SK-N-SH (cell line): ENCODE measurements at regions not wholly inside any gene's neighbourhood (a gene's known extent, or its start where the extent isn't known, plus 50 kb on each side); places are given as distances from the start of the nearest gene placed in this dataset.

ENCODE experiments used
- CTCF ChIA-PET: fragments of 300-600, 350-600 bp; formaldehyde crosslinking; extraction: SDS; loops from one replicate; lab custom pipeline; 2021; lab: Yijun Ruan, JAX
- POLR2A ChIA-PET: fragments of 350-600 bp; sonication (Branson Sonifier 250); formaldehyde crosslinking; extraction: SDS; loops from one replicate; lab custom pipeline; 2020; ENCODE audit warnings: antibody characterized with exemption, inconsistent platforms; lab: Yijun Ruan, JAX
- DNase-seq: peaks from one replicate; pipeline ENCODE4 v3.0.0; 2012
- H2AFZ ChIP-seq: fragments of 200-600 bp; sonication (generic); 2 replicates; pipeline ENCODE4 v1.8.1; 2016; ENCODE audit warnings: antibody characterized with exemption, mild to moderate bottlenecking, low read depth
- H3F3A ChIP-seq: fragments of 200-600 bp; sonication (generic); replicated peaks from 2 replicates; pipeline ENCODE3; 2016; ENCODE audit warnings: antibody characterized with exemption, mild to moderate bottlenecking; ENCODE audit not compliant: insufficient read depth
- H3K27ac ChIP-seq, 2 experiments: fragments of 200-500 bp in 1 of 2; fragments of 200-600 bp in 1 of 2; sonication (Bioruptor generic) in 1 of 2; sonication (generic), shearing (Covaris generic) in 1 of 2; 2 replicates each; pipeline versions ENCODE4 v1.5.1 to v1.6.1; 2014 to 2016; ENCODE audit warnings: low read depth in 2 of 2, inconsistent platforms in 1 of 2, low read length in 1 of 2, mild to moderate bottlenecking in 1 of 2, mixed read lengths in 1 of 2
- H3K27me3 ChIP-seq: fragments of 200-600 bp; sonication (generic), shearing (Covaris generic); 2 replicates; pipeline ENCODE4 v1.6.1; 2016; ENCODE audit warnings: mixed run types; ENCODE audit not compliant: insufficient read depth
- H3K36me3 ChIP-seq, 2 experiments: fragments of 200-500 bp in 1 of 2; fragments of 200-600 bp in 1 of 2; sonication (Bioruptor generic) in 1 of 2; sonication (generic) in 1 of 2; replicated peaks in 1 of 2; 2 replicates each; pipeline versions ENCODE3 to v1.5.1; 2014 to 2016; ENCODE audit warnings: low read length in 1 of 2, mild to moderate bottlenecking in 1 of 2; ENCODE audit not compliant: insufficient read depth in 2 of 2, control insufficient read depth in 1 of 2
- H3K4me1 ChIP-seq, 2 experiments: fragments of 200-500 bp in 1 of 2; fragments of 200-600 bp in 1 of 2; sonication (Bioruptor generic) in 1 of 2; sonication (generic), shearing (Covaris generic) in 1 of 2; 2 replicates each; pipeline versions ENCODE4 v1.5.1 to v1.6.1; 2014 to 2016; ENCODE audit warnings: low read depth in 1 of 2, low read length in 1 of 2, mixed run types in 1 of 2; ENCODE audit not compliant: insufficient read depth in 2 of 2, control insufficient read depth in 1 of 2
- H3K4me2 ChIP-seq: fragments of 200-600 bp; sonication (generic), shearing (Covaris generic); 2 replicates; pipeline ENCODE4 v1.6.1; 2017; ENCODE audit warnings: mixed run types
- H3K4me3 ChIP-seq, 2 experiments: fragments of 200-500 bp in 1 of 2; fragments of 200-600 bp in 1 of 2; sonication (Bioruptor generic) in 1 of 2; sonication (generic), shearing (Covaris generic) in 1 of 2; 2 replicates each; pipeline versions ENCODE4 v1.5.1 to v1.8.1; 2014 to 2016; ENCODE audit warnings: low read depth in 2 of 2, inconsistent platforms in 1 of 2, low read length in 1 of 2, mild to moderate bottlenecking in 1 of 2, mixed read lengths in 1 of 2, moderate library complexity in 1 of 2
- H3K79me2 ChIP-seq: fragments of 200-600 bp; sonication (generic); 2 replicates; pipeline ENCODE4 v1.8.1; 2017; ENCODE audit warnings: mild to moderate bottlenecking; ENCODE audit not compliant: insufficient read depth
- H3K9ac ChIP-seq: fragments of 200-600 bp; sonication (generic); 2 replicates; pipeline ENCODE4 v1.6.1; 2017; ENCODE audit warnings: mixed run types
- H3K9me2 ChIP-seq: fragments of 200-600 bp; sonication (generic); 2 replicates; pipeline ENCODE4 v1.6.1; 2017; ENCODE audit warnings: mixed run types
- H3K9me3 ChIP-seq: fragments of 200-600 bp; sonication (generic); 2 replicates; pipeline ENCODE4 v1.6.1; 2017; ENCODE audit warnings: mixed run types, mild to moderate bottlenecking, moderate library complexity
- H4K20me1 ChIP-seq: fragments of 200-600 bp; sonication (generic); 2 replicates; pipeline ENCODE4 v1.6.1; 2017; ENCODE audit warnings: mild to moderate bottlenecking, mixed run types; ENCODE audit not compliant: insufficient read depth
- ELF1 ChIP-seq: IDR thresholded peaks from 2 replicates; pipeline ENCODE4 v1.4.0; 2012
- FOSL2 ChIP-seq: IDR thresholded peaks from 2 replicates; pipeline ENCODE4 v1.4.0; 2012; ENCODE audit warnings: low read depth, mild to moderate bottlenecking, moderate library complexity, borderline replicate concordance
- JUND ChIP-seq: IDR thresholded peaks from 2 replicates; pipeline ENCODE4 v1.4.0; 2012
- MAX ChIP-seq: IDR thresholded peaks from 2 replicates; pipeline ENCODE4 v1.4.0; 2012; ENCODE audit warnings: low read depth
- MEF2A ChIP-seq: IDR thresholded peaks from 2 replicates; pipeline ENCODE4 v1.4.0; 2012; ENCODE audit warnings: low read depth, borderline replicate concordance
- NFIC ChIP-seq: IDR thresholded peaks from 2 replicates; pipeline ENCODE4 v1.4.0; 2012; ENCODE audit warnings: borderline replicate concordance
- NRF1 ChIP-seq: IDR thresholded peaks from 2 replicates; pipeline ENCODE4 v1.6.1; 2012; ENCODE audit warnings: low read depth, mild to moderate bottlenecking, low read length
- REST ChIP-seq: IDR thresholded peaks from 2 replicates; pipeline ENCODE4 v1.6.1; 2012; ENCODE audit warnings: mild to moderate bottlenecking, low read depth, low read length, moderate library complexity
- RXRA ChIP-seq: IDR thresholded peaks from 2 replicates; pipeline ENCODE4 v1.4.0; 2012; ENCODE audit warnings: low read depth, mild to moderate bottlenecking, borderline replicate concordance
- SIN3A ChIP-seq: IDR thresholded peaks from 2 replicates; pipeline ENCODE4 v1.6.1; 2012; ENCODE audit warnings: low read depth, mild to moderate bottlenecking, low read length, moderate library complexity, borderline replicate concordance
- TAF1 ChIP-seq: IDR thresholded peaks from 2 replicates; pipeline ENCODE4 v1.6.1; 2012; ENCODE audit warnings: low read depth, mild to moderate bottlenecking, low read length, moderate library complexity, borderline replicate concordance
- TEAD4 ChIP-seq: IDR thresholded peaks from 2 replicates; pipeline ENCODE4 v1.4.0; 2012; ENCODE audit warnings: mild to moderate bottlenecking, borderline replicate concordance; ENCODE audit not compliant: insufficient read depth
- USF1 ChIP-seq: IDR thresholded peaks from 2 replicates; pipeline ENCODE4 v1.4.0; 2012; ENCODE audit warnings: low read depth, borderline replicate concordance
- WGBS: methylation state at CpG from one replicate; pipeline ENCODE4 v1.1.6; 2017; ENCODE audit warnings: low lambda C conversion rate; 5-methylcytosine and 5-hydroxymethylcytosine counted together
- TF ChIP-seq, protein P1 (sequence below): fragments of 150-350 bp; IDR thresholded peaks from 2 replicates; pipeline ENCODE4 v1.6.1; 2017; ENCODE audit warnings: antibody characterized with exemption, low read length, low read depth, borderline replicate concordance

DNA sequence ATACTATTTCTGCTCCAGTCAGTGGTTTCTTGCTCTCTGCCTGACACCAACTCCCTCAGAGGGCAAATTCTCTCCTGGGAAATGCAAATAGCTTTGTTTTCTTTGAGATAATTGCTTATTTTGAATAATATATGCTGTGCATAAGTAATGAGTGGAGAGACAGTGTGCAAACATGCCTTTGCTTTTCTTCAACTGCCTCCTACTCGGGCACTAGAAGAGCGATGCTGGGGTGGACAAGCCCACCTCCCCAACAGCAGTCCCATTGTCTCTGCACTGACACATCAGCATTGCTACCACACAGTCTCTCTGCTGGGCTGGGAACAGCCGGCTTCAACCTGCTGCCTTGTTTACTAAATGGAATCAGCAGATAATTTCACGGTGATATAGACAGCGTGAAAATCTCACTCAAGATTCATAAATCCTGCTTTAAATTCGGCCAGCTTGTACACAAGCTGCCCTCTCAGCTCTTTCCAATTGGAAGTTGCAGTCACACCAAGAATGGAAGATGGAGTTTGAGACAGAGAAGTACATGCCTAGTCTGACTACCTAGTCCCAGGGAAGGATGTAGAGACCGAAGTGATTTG, 694.5 kb downstream of the TDRD15 start:
- 24% methylated on average over 7 of the region's 7 CpGs for WGBS
- Histone ChIP-seq H3K9ac (no peak overlapping the region), H3K4me2 (no peak overlapping the region), H3K4me1 (no peaks in the 10 kb centered on the region; a peak in 1 of 4 replicates), H3K79me2 (no peaks in the 10 kb centered on the region), H3K9me2 (no peaks in the 10 kb centered on the region), H2AFZ (no peak overlapping the region), H3K9me3 (no peaks in the 10 kb centered on the region), H3K27ac (no peak overlapping the region), H3K36me3 (no peaks in the 10 kb centered on the region), H3K4me3 (no peak overlapping the region), H4K20me1 (no peaks in the 10 kb centered on the region), H3K27me3 (no peaks in the 10 kb centered on the region), H3F3A (no peaks in the 10 kb centered on the region)
- CTCF ChIA-PET: interaction anchor here (0.6 kb wide), 1 partner anchor 807 kb away, joined by 3 read pairs; no protein-coding TSS in a partner anchor
- no peak for TF ChIP-seq ELF1
- no peak for TF ChIP-seq SIN3A
- no peak for TF ChIP-seq MAX
- TF ChIP-seq FOSL2: no peak
- TF ChIP-seq RXRA: no peak
- TF ChIP-seq JUND: no peak
- no peak for TF ChIP-seq NRF1
- no peak for TF ChIP-seq TAF1
- no peak for TF ChIP-seq REST
- TF ChIP-seq, protein P1, sequence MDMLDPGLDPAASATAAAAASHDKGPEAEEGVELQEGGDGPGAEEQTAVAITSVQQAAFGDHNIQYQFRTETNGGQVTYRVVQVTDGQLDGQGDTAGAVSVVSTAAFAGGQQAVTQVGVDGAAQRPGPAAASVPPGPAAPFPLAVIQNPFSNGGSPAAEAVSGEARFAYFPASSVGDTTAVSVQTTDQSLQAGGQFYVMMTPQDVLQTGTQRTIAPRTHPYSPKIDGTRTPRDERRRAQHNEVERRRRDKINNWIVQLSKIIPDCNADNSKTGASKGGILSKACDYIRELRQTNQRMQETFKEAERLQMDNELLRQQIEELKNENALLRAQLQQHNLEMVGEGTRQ: no peak
- TF ChIP-seq NFIC: no peak
- no peak for TF ChIP-seq MEF2A
- TF ChIP-seq TEAD4: no peak
- TF ChIP-seq USF1: no peak
- POLR2A ChIA-PET: no interaction called here
- no peak for DNase-seq
